Mesendoderm (in vitro differentiated cells): ENCODE measurements at regions not wholly inside any gene's neighbourhood (a gene's known extent, or its start where the extent isn't known, plus 50 kb on each side); places are given as distances from the start of the nearest gene placed in this dataset.

Experiments used
- DNase-seq: peaks from one replicate; pipeline ENCODE4 v3.0.0; 2013
- H2AK5ac ChIP-seq: 2 replicates; pipeline ENCODE4 v1.6.1; 2013; ENCODE audit warnings: low read length, inconsistent platforms
- H2BK120ac ChIP-seq: 2 replicates; pipeline ENCODE4 v1.6.1; 2013; ENCODE audit warnings: low read depth, mild to moderate bottlenecking, low read length, moderate library complexity, mixed read lengths
- H2BK15ac ChIP-seq: replicated peaks from 2 replicates; pipeline ENCODE4 v1.6.1; 2013; ENCODE audit warnings: low read depth, mild to moderate bottlenecking, moderate library complexity
- H2BK5ac ChIP-seq: 2 replicates; pipeline ENCODE4 v1.6.1; 2013; ENCODE audit warnings: low read length, inconsistent platforms
- H3K18ac ChIP-seq: 2 replicates; pipeline ENCODE4 v1.6.1; 2013; ENCODE audit warnings: mild to moderate bottlenecking, low read length, mixed read lengths
- H3K23ac ChIP-seq: one replicate; pipeline ENCODE4 v1.6.1; 2013; ENCODE audit warnings: low read length
- H3K27ac ChIP-seq: 2 replicates; pipeline ENCODE4 v1.5.1; 2013; ENCODE audit warnings: low read depth, mild to moderate bottlenecking, inconsistent platforms, low read length, moderate library complexity
- H3K27me3 ChIP-seq: 2 replicates; pipeline ENCODE4 v1.6.1; 2013; ENCODE audit warnings: low read length, control low read depth, mild to moderate bottlenecking, inconsistent platforms; ENCODE audit not compliant: insufficient read depth, poor library complexity
- H3K36me3 ChIP-seq: 2 replicates; pipeline ENCODE4 v1.6.1; 2013; ENCODE audit warnings: low read length, inconsistent platforms; ENCODE audit not compliant: control insufficient read depth, insufficient read depth
- H3K4ac ChIP-seq: one replicate; pipeline ENCODE4 v1.6.1; 2013; ENCODE audit warnings: low read depth, mild to moderate bottlenecking, low read length, moderate library complexity
- H3K4me1 ChIP-seq: 2 replicates; pipeline ENCODE4 v1.6.1; 2013; ENCODE audit warnings: low read depth, low read length, inconsistent platforms; ENCODE audit not compliant: control insufficient read depth
- H3K4me2 ChIP-seq: 2 replicates; pipeline ENCODE4 v1.6.1; 2013; ENCODE audit warnings: low read length
- H3K4me3 ChIP-seq: 2 replicates; pipeline ENCODE4 v1.5.1; 2013; ENCODE audit warnings: mild to moderate bottlenecking, low read length
- H3K56ac ChIP-seq: one replicate; pipeline ENCODE4 v1.6.1; 2013; ENCODE audit warnings: low read length
- H3K79me1 ChIP-seq: 2 replicates; pipeline ENCODE4 v1.6.1; 2013; ENCODE audit warnings: low read length, inconsistent platforms
- H3K79me2 ChIP-seq: 2 replicates; pipeline ENCODE4 v1.6.1; 2013; ENCODE audit warnings: mild to moderate bottlenecking, low read length; ENCODE audit not compliant: control insufficient read depth, insufficient read depth
- H3K9ac ChIP-seq: 2 replicates; pipeline ENCODE4 v1.6.1; 2013; ENCODE audit warnings: low read length, inconsistent platforms
- H4K5ac ChIP-seq: one replicate; pipeline ENCODE4 v1.6.1; 2013; ENCODE audit warnings: low read length
- H4K8ac ChIP-seq: one replicate; pipeline ENCODE4 v1.6.1; 2013; ENCODE audit warnings: low read depth, mild to moderate bottlenecking, control low read depth, low read length, moderate library complexity
- WGBS: extraction: QIAGEN DNeasy Blood & Tissue Kit; methylation state at CpG from one replicate; pipeline ENCODE4 v1.1.7; 2013; ENCODE audit warnings: low lambda C conversion rate, missing lambda C conversion rate; ENCODE audit not compliant: insufficient coverage; ENCODE audit errors: extremely low coverage; 5-methylcytosine and 5-hydroxymethylcytosine counted together

GRCh38 chr20:48317578-48317977 lies 510.2 kb downstream of the PREX1 start:
- no peak overlapping the region for H3K56ac ChIP-seq
- no peak overlapping the region for H3K4me3 ChIP-seq
- no peaks in the 10 kb centered on the region for H3K36me3 ChIP-seq
- H2BK5ac ChIP-seq = no peak overlapping the region
- no peak overlapping the region for H3K4ac ChIP-seq
- no peaks in the 10 kb centered on the region for H3K27me3 ChIP-seq
- H3K9ac ChIP-seq = no peak overlapping the region
- DNase-seq = no peak
- no peak overlapping the region for H2BK120ac ChIP-seq
- no peak overlapping the region for H3K23ac ChIP-seq
- no peak overlapping the region for H2BK15ac ChIP-seq
- H4K5ac ChIP-seq = no peak overlapping the region
- no peak overlapping the region for H2AK5ac ChIP-seq
- H3K4me2 ChIP-seq = no peak overlapping the region
- H3K4me1 ChIP-seq = peaks cover 8% of the 10 kb centered on the region
- no peaks in the 10 kb centered on the region for H3K79me1 ChIP-seq
- no peaks in the 10 kb centered on the region for H3K79me2 ChIP-seq
- H4K8ac ChIP-seq = no peak overlapping the region
- no peak overlapping the region for H3K27ac ChIP-seq
- no CpG with 5 or more reads among the region's 6 CpGs for WGBS
- H3K18ac ChIP-seq = no peak overlapping the region

- Histone ChIP-seq H4K8ac (no peak overlapping the region), H4K5ac (no peak overlapping the region)
- no peak for DNase-seq
These were observed 512.7 kb downstream of the PREX1 start for GRCh38 chr20:48314925-48315592.

GRCh38 chr20:48313324-48313723 lies 514.5 kb downstream of the PREX1 start:
- no peak overlapping the region for H3K56ac ChIP-seq
- H3K9ac ChIP-seq = no peak overlapping the region
- H3K27me3 ChIP-seq = no peaks in the 10 kb centered on the region
- H3K4me2 ChIP-seq = no peak overlapping the region
- H3K79me1 ChIP-seq = no peaks in the 10 kb centered on the region
- DNase-seq = no peak
- no CpG with 5 or more reads among the region's 4 CpGs for whole genome bisulfite sequencing
- H3K4me3 ChIP-seq = no peak overlapping the region
- no peak overlapping the region for H3K4ac ChIP-seq
- H3K27ac ChIP-seq = no peak overlapping the region
- H4K5ac ChIP-seq = no peak overlapping the region
- H3K4me1 ChIP-seq = no peaks in the 10 kb centered on the region
- H3K36me3 ChIP-seq = no peaks in the 10 kb centered on the region
- H3K18ac ChIP-seq = no peak overlapping the region
- no peak overlapping the region for H3K23ac ChIP-seq
- no peak overlapping the region for H4K8ac ChIP-seq
- no peak overlapping the region for H2BK15ac ChIP-seq
- H2BK5ac ChIP-seq = no peak overlapping the region
- H3K79me2 ChIP-seq = no peaks in the 10 kb centered on the region
- no peak overlapping the region for H2AK5ac ChIP-seq
- H2BK120ac ChIP-seq = no peak overlapping the region

More at GRCh38 chr20:48314925-48315592, 512.7 kb downstream of the PREX1 start:
- Histone ChIP-seq H3K79me1 (no peaks in the 10 kb centered on the region), H3K27ac (no peak overlapping the region), H3K36me3 (no peaks in the 10 kb centered on the region), H3K4ac (no peak overlapping the region), H2BK15ac (no peak overlapping the region), H2AK5ac (no peak overlapping the region), H2BK5ac (no peak overlapping the region), H3K9ac (no peak overlapping the region), H3K23ac (no peak overlapping the region), H3K4me1 (peaks cover 4% of the 10 kb centered on the region), H3K18ac (no peak overlapping the region), H2BK120ac (no peak overlapping the region), H3K27me3 (no peaks in the 10 kb centered on the region), H3K4me3 (no peak overlapping the region), H3K56ac (no peak overlapping the region), H3K79me2 (no peaks in the 10 kb centered on the region), H3K4me2 (no peak overlapping the region)
- no CpG with 5 or more reads among the region's 6 CpGs for WGBS

GRCh38 chr20:48311956-48312355 lies 515.8 kb downstream of the PREX1 start:
- Histone ChIP-seq H3K27me3 (no peaks in the 10 kb centered on the region), H3K56ac (no peak overlapping the region), H3K18ac (no peak overlapping the region), H3K9ac (no peak overlapping the region), H4K8ac (no peak overlapping the region), H3K4me1 (no peaks in the 10 kb centered on the region), H2AK5ac (no peak overlapping the region), H3K4me3 (no peak overlapping the region), H4K5ac (no peak overlapping the region), H3K4me2 (no peak overlapping the region), H2BK15ac (no peak overlapping the region), H2BK120ac (no peak overlapping the region), H3K23ac (no peak overlapping the region), H3K4ac (no peak overlapping the region), H2BK5ac (no peak overlapping the region), H3K36me3 (no peaks in the 10 kb centered on the region), H3K79me1 (no peaks in the 10 kb centered on the region), H3K79me2 (no peaks in the 10 kb centered on the region), H3K27ac (no peak overlapping the region)
- DNase-seq = no peak
- no CpG with 5 or more reads among the region's 2 CpGs for WGBS

GRCh38 chr20:48310305-48310704 lies 517.5 kb downstream of the PREX1 start:
- WGBS = no CpG with 5 or more reads among the region's 11 CpGs
- H3K9ac ChIP-seq = no peak overlapping the region
- DNase-seq = no peak
- no peak overlapping the region for H3K4me2 ChIP-seq
- H2BK120ac ChIP-seq = no peak overlapping the region
- H4K5ac ChIP-seq = no peak overlapping the region
- H3K36me3 ChIP-seq = no peaks in the 10 kb centered on the region
- no peak overlapping the region for H3K56ac ChIP-seq
- H3K27me3 ChIP-seq = no peaks in the 10 kb centered on the region
- H2BK15ac ChIP-seq = no peak overlapping the region
- H3K23ac ChIP-seq = no peak overlapping the region
- H4K8ac ChIP-seq = no peak overlapping the region
- H2AK5ac ChIP-seq = no peak overlapping the region
- H3K4ac ChIP-seq = no peak overlapping the region
- no peak overlapping the region for H3K4me3 ChIP-seq
- H3K79me1 ChIP-seq = no peaks in the 10 kb centered on the region
- H3K27ac ChIP-seq = no peak overlapping the region
- H3K79me2 ChIP-seq = no peaks in the 10 kb centered on the region
- no peak overlapping the region for H2BK5ac ChIP-seq
- H3K4me1 ChIP-seq = no peaks in the 10 kb centered on the region
- H3K18ac ChIP-seq = no peak overlapping the region

- Histone ChIP-seq H3K4ac (no peak overlapping the region), H3K79me1 (no peaks in the 10 kb centered on the region), H2BK120ac (no peak overlapping the region), H2BK5ac (peak overlapping the region; percentile 55), H4K5ac (no peak overlapping the region), H2AK5ac (peak overlapping the region; percentile 48), H4K8ac (no peak overlapping the region), H3K18ac (no peak overlapping the region), H3K23ac (peak overlapping the region; percentile 38), H3K27me3 (no peaks in the 10 kb centered on the region), H3K4me1 (no peaks in the 10 kb centered on the region), H3K9ac (no peak overlapping the region), H3K27ac (no peak overlapping the region), H3K79me2 (no peaks in the 10 kb centered on the region), H3K4me3 (no peak overlapping the region), H3K36me3 (no peaks in the 10 kb centered on the region), H3K56ac (peak overlapping the region; percentile 39), H2BK15ac (no peak overlapping the region), H3K4me2 (no peak overlapping the region)
- WGBS = no CpG with 5 or more reads among the region's 5 CpGs
- no peak for DNase-seq
These were observed 518.5 kb downstream of the PREX1 start for GRCh38 chr20:48309293-48309692.
